SW 1271 (cell line): ENCODE measurements at regions not wholly inside any gene's neighbourhood (a gene's known extent, or its start where the extent isn't known, plus 50 kb on each side); places are given as distances from the start of the nearest gene placed in this dataset.
A peak's percentile ranks its signal among the peaks of the same experiment; 100 is the strongest.

Experiments
- DNase-seq, 2 experiments: peaks; one replicate each; lab custom pipeline; 2025; lab: John Stamatoyannopoulos, UW

DNA sequence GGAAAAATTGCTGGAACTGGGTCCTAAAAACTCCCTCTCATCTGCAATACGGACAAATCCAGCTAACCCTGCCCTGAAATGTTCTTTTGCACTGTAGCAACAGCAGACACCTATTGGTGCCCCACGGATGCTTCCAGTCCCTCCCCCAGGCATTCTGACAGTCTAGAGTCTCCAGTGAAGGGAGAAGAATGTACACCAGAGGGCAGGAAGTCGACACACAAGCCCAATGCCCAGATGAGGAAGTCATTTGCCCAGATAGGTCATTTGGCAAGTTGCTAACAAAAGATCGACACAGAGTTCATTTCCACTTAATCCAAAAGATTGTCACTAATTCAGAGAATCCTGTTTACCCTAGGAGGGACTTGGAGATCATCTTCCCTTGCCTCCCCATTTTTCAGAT is 293.0 kb upstream of the PRDM1 start:
- DNase-seq = peak in 1 of 2 experiments; percentile 2

DNA sequence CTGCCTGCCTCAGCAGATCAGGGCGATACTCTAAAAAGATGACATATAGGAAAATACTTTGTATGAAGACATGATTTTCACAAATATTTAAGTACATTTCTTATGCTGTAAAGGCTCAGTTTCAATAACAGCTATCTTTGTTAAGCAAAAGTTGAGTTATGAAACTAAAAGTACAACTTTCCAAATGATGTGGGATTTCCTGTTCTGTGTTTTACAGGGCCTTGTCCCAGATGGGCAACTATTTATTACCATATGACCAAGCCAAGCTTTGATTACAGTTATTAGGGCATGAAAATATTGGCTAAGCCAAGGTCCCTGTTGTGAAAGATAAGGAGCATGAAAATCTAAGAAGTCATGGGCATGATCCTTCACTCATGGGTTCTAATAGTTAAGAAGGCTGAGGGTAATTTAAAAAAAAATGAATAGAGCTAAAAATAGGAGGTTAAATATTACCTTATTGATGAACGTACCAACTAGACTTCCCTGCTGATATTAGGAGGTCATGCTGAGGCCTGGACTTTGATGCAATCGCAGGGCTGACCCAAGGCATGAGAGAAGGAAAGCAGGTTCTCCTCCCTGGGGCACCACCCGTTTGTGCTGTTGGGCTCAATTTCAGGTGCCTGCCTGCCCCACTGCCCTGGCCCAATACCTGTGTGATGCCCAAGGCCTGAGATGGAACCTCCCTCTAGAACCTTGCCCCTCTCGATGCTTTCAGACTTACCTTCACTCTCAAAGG is 294.4 kb upstream of the PRDM1 start:
- DNase-seq = no peak

DNA sequence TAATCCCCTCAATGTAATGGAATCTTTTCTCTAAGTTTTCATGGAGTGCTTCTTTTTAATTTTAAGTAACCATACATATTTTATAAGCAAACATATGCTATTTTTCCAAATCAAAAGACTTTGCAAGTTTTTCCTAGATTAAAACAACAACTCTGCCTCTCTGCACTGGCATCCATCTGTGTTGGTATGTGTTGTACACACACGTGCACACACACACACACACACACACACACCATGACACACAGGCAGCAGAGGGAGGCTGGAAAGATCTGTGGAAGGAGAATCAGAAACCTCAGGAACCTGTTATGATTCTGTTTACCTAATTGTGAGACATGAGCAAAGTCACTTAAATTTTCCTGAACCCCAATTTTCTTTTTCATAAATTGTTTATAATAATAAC is 295.0 kb upstream of the PRDM1 start:
- DNase-seq = no peak

DNA sequence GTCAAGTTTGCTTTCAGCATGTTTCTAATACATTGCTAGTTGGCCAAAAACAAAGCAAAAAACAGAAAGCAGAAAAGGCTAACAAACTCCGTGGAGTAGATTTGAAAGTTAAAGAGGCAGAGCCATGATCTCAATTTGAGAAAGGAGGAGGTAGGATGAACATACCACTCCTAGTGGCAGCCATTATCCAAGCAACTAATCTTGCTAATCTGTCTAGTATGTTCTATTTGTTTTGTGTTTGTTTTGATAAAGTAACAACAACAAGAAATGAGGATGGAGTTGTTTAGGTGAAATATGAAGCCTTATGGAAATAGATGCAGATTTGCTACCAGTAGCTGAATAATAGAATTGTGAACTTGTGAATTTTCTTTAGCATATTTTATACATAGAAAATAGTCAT is 295.5 kb upstream of the PRDM1 start:
- no peak for DNase-seq

GRCh38 chr6:105789935-105790334 is 296.2 kb upstream of the PRDM1 start:
- DNase-seq = no peak

GRCh38 chr6:105787747-105788146 is 298.4 kb upstream of the PRDM1 start:
- DNase-seq = no peak

GRCh38 chr6:105786890-105787655 is 299.1 kb upstream of the PRDM1 start:
- no peak for DNase-seq

- DNase-seq = no peak
Measured at GRCh38 chr6:105786449-105786848, 299.7 kb upstream of the PRDM1 start.

- no peak for DNase-seq
Measured at GRCh38 chr6:105785066-105785811, 300.9 kb upstream of the PRDM1 start.

DNA sequence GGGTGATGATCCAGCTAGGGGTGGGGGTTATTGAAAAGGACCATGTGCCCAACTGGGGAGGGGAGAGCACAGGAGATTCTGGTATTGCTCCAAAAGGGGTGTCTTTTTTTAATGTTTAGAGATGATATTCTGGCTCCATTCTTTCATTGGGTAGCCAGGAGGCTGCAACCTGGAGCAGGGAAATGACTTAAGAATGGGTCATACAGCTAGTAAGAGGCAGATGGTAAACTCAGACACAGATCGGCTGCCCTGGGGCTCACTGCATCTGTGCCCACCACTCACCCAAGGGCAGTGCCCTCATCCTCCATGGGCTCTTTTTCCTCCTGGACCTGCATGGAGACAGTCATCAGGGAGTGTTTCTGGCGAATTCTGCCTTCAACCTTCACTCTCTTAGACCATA is 302.0 kb upstream of the PRDM1 start:
- DNase-seq = no peak

GRCh38 chr6:105783333-105783935 is 302.7 kb upstream of the PRDM1 start:
- DNase-seq = no peak

DNA sequence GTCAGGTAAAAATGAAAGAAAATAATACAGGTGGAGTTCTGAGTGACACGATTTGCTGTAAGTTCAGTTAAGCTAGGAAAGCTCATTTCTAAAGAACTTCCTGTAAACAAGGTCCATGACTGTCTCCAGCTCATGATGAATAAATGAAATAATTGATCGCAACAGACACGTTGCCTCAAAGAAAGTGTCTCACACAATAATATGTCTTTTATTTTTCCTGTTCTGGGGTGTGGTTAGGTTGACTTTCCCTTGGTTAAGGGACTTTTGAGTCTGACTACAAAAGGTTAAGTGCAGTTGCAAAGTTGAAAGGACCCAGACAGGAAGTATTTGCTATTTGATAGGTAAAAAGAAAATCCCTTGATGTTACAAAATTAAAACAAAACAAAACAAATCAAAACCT is 304.2 kb upstream of the PRDM1 start:
- DNase-seq = no peak

GRCh38 chr6:105781248-105781647 is 304.9 kb upstream of the PRDM1 start:
- DNase-seq = no peak

DNA sequence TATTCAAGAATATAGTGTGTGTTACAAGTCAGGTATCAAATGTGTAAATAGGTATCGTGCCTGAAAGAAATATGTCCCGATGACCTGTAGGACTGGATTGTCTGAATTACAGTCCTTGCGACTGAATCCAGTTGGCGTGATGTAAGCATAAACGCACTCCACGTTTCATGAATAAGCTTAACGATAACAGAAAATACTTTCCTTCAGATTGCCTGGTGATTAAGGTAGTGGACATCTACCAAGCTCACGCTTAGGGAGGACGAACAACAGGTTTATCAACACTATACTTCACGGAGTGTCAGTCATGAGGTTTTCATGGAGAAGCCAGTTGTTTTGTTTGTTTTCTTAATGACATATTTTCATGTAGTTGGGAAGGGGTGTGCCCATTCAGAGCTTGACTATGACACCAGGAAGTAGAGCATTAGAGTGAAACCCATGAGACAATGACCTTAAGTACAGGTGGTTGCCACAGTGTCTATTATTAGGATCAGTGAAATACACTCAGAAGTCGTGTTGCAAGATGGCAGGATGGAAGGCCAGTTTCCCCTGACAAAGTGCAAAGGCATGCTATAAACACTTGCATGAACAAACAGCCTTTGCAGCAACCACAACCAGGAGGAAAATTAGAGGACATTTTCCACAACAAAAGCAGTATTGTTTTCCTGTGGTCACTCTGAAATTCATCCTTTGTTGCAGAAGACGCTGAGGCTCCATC is 305.8 kb upstream of the PRDM1 start:
- DNase-seq = no peak

DNA sequence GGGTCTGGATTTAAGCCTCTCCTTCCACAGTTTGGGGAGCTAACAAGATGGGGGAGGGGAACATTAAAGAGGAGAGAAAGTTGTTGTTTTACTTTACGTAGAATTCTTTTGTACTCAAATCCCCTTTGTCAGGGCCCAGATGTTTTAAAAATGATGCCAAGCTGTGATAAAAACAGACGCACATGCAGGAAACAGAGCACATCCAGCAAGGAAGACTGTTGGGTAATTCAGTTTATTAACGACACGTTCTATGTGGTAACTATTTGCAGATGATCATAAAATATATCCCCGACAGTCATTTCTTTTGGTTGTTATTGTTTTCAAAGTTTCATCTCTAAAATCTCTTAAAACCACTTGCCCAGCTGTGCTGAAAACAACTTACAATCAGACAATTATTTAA is 307.0 kb upstream of the PRDM1 start:
- DNase-seq = no peak

GRCh38 chr6:105775095-105775494 is 311.0 kb upstream of the PRDM1 start:
- DNase-seq = no peak

- no peak for DNase-seq
Measured at GRCh38 chr6:105774247-105774646, 311.9 kb upstream of the PRDM1 start.

GRCh38 chr6:105771313-105771970 is 314.7 kb upstream of the PRDM1 start:
- DNase-seq = no peak

DNA sequence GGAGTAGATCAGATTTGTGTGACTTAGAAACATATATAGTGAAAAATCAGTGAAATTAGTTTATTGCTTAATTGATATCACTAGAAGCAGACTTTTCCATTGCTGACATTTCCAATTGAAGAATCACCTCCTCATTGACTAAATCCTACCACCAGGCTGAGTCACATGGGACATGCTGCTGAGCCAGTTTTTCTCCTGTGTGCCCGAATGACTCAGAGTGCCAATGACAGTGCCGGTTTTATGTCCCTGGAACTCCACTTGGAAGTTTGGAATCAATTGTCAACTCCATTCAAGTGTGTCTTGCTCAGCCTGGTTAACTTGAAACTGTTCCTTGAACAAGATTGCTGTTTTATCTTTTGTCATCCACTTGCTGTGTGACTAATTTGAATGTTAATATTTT is 316.1 kb upstream of the PRDM1 start:
- DNase-seq = no peak

- no peak for DNase-seq
Measured at GRCh38 chr6:105769197-105769596, 316.9 kb upstream of the PRDM1 start.

DNA sequence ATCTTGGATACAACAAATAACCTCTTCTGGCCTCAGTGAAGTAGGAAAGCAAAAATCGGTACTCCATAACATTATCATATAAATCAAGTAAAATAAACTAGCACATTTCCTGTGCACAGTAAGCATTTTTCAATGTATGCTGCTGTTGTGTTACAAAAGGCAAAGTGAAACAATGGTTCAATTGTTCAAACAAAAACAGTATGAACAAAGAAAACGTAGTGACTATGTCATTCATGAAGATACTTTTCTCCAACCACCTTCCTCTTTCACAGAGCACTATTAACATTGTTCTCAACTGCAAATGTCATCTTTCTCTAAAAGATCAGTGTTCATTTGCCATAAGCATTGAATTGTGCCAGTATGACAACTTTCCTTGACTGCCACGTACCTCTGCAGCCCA is 318.6 kb upstream of the PRDM1 start:
- DNase-seq = no peak
